HG03442 (cell line): ENCODE measurements at regions not wholly inside any gene's neighbourhood (a gene's known extent, or its start where the extent isn't known, plus 50 kb on each side); places are given as distances from the start of the nearest gene placed in this dataset.
A peak's percentile ranks its signal among the peaks of the same experiment; 100 is the strongest.
"Not testable (repeated sequence)": the region's sequence is repeated elsewhere in the genome, so short reads cannot be mapped to it uniquely, and the experiment has no call there.

Experiments
- ATAC-seq: cut with Tn5 transposase; IDR thresholded peaks from one replicate; pipeline ENCODE4 v1.9.1; 2021; ENCODE audit warnings: mild to moderate bottlenecking, moderate library complexity; ENCODE audit not compliant: unreplicated experiment

- ATAC-seq: peak; percentile 99
These were observed 271.3 kb downstream of the LRATD1 start for GRCh38 chr2:14903709-14904374.

DNA sequence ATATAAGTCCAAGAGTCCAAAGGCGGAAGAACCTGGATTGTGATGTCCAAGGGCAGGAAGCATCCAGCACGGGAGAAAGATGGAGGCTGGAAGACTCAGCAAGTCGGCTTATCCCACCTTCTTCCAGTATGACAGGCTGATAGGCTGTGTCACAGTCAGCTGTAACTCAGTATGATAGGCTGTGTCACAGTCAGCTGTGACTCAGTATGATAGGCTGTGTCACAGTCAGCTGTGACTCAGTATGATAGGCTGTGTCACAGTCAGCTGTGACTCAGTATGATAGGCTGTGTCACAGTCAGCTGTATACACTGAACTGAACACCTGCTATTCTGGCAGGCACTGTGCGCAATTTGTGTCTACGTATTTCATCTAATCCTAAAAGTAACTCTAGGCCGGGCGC is 271.9 kb downstream of the LRATD1 start:
- not testable (repeated sequence) for ATAC-seq

DNA sequence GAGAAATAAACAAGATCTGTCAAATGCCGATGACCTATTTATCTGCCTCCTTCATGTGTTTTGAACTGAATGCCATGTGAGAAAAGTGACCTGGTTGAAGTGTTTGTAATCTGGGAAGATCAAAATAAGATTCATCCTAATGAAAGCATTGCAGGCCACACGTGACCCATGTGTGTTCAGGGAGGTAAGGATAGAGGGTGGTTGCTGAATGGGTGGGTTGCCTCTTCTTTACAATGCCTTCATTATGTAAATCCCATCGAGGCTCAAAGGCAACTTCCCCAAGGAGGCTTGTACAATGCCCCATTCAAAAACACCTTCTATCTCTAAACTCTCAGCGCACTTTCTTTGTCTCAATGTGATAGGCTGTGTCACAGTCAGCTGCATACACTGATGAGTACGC is 273.1 kb downstream of the LRATD1 start:
- ATAC-seq: no peak

- ATAC-seq: no peak
These were observed 274.6 kb downstream of the LRATD1 start for GRCh38 chr2:14907014-14907612.

- no peak for ATAC-seq
These were observed 277.3 kb downstream of the LRATD1 start for GRCh38 chr2:14909795-14910194.

- no peak for ATAC-seq
These were observed 278.1 kb downstream of the LRATD1 start for GRCh38 chr2:14910654-14911053.

DNA sequence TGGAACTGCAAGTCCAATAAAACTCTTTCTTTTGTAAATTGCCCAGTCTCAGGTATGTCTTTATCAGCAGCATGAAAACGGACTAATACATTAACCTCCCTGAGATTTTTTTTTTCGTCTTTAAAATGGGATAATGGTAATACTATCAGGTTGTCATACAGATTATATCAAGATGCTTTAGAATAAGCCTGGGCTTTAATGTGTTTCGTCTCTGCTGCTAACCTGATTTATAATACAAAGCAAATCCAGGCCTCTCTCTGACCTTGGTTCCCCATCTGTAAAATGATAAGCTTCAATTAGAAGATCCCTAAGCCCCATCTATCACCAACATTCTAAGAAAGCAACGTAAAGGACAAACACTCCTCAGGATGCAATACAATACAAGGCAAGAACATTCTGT is 283.5 kb downstream of the LRATD1 start:
- ATAC-seq: no peak

GRCh38 chr2:14923820-14924580 is 291.5 kb downstream of the LRATD1 start:
- ATAC-seq: no peak

GRCh38 chr2:14925471-14925870 is 293.0 kb downstream of the LRATD1 start:
- ATAC-seq: no peak

DNA sequence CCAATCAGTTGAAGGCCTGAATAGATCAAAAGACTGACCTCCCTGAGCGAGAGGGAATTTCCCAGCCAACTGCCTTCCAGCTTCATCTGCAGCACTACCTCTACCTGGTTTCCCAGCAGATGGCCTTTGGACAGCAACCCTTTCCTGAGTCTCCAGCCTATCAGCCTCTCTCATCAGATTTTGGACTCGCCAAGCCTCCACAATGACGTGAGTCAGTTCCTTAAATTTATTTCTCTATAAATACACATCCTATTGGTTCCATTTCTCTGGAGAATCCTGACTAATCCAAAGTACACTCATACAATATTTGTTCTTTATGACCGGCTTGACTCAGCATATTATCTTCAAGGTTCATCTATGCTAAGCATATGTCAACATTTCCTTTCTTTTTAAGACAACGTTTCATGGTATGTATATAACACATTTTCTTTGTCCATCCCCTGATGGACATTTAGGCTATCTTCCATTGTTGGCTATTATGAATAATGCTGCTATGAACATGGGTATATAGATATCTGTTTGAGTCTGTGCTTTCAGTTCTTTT is 294.6 kb downstream of the LRATD1 start:
- no peak for ATAC-seq

- no peak for ATAC-seq
These were observed 295.5 kb downstream of the LRATD1 start for GRCh38 chr2:14928056-14928455.

GRCh38 chr2:14930441-14930840 is 297.9 kb downstream of the LRATD1 start:
- no peak for ATAC-seq

- no peak for ATAC-seq
These were observed 299.8 kb downstream of the LRATD1 start for GRCh38 chr2:14932285-14932684.

DNA sequence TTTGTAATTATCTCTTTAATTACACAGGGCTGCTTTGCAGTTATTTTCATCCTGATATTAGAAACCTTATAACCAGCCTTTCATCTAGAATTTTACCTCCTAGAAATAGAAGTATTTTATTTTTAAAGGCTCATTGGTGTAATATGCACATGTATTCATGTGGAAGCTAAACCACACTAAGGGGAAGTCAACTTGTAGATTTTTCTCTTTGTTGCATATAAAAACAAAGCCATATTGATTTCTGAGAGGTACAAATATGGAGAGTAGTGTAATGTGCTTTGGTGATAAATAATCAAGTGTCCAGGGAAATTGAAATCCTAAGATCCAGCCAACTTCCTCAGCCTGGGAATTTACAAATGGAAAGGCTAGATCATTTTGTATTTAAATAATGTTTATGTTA is 301.2 kb downstream of the LRATD1 start:
- no peak for ATAC-seq

GRCh38 chr2:14936426-14936825 is 303.9 kb downstream of the LRATD1 start:
- ATAC-seq: no peak

DNA sequence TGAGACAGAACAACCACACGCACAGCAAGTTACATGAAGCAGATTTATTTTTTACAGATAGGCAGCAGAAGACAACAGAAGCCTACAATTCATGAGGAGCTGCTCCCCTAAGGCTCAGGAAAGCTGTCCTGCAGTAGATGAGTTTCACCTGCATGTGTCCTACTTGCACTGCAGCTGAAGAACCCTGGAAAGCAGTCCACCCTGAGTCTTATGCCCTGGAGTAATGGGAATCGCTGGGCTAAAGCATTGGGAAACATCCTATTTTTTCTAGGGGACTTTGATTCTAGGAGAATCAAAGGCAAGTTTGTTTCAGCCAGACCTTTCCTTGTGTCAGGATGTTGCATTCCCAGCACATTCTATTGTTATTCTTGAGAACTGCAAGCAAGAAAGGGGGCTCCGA is 304.8 kb downstream of the LRATD1 start:
- no peak for ATAC-seq

GRCh38 chr2:14941151-14941631 is 308.7 kb downstream of the LRATD1 start:
- no peak for ATAC-seq

- no peak for ATAC-seq
These were observed 310.5 kb downstream of the LRATD1 start for GRCh38 chr2:14942987-14943386.

DNA sequence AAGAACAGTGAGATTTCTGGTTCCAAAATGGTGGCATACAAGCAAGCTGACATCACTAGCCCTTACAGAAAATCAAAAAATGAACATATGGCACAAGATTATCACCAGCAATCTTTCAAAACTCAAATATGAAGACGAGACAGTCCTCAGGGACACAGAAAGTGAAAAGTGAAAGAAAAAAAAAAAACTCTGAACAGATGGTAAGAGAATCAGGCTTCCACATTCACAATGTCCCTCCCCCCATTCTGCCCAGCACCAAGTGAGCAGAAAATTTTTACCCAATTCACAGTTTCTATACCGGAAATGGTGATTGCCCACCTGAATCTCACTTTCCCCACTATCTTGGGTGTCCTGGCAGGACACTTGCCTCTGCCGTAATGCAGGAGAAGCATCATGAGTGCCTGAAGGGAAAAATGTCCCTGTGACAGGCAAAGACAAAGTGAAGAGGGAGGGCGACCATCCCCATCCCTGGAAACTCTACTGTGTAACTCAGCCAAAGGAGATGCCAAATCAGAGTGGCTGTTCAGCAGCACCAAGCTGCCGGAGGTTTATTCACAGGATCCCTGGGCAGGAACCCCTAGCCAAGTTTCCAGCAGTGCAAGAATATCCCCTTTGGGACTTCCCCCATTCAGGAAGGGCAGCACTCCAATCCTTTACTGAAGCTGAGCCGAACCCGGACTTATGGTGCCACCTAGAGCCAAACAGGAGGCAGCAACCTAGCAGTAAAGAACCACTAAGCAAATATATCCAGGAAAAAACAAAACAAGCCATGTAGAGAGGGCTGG is 312.2 kb downstream of the LRATD1 start:
- peak; percentile 66 for ATAC-seq

DNA sequence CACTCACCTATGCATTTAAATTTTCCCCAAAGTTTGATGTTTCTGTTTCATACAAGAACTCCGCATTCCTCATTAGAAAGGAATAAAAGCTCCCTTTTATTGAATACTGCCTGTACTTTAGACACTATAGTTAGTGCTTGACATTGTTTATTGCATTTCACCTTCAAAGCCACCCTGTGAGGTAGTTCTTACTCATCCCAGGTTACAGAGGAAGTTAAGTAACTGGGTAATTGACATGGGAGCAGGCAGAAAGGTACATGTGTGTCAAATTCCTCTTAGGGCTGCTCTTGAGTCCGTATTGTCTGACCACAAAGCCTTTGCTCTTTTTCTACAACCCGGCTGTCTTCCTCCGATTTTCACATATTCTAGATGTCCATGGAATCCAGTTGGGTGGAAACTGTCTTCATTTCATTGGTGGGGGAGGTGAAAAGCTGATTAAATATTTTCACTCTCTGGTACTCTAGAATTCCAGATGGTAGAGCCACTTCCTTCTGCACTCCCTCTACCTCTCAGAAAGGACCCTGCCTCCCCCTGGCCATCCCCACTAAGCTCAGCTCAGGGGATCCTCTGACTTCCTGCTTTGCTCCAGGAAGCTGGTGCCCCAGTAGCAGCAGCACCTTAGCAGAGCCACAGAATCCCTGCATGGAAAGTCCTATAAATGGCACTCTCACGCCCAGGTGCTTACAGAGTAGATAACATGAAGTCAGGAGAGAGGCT is 319.2 kb downstream of the LRATD1 start:
- no peak for ATAC-seq
